CD4-positive, alpha-beta T cell treated with Interferon gamma for 1 hour (primary cell): ENCODE measurements at regions not wholly inside any gene's neighbourhood (a gene's known extent, or its start where the extent isn't known, plus 50 kb on each side); places are given as distances from the start of the nearest gene placed in this dataset.

ENCODE experiments used
- DNase-seq: peaks from one replicate; pipeline ENCODE4 v3.0.0-alpha.2; 2020

DNA sequence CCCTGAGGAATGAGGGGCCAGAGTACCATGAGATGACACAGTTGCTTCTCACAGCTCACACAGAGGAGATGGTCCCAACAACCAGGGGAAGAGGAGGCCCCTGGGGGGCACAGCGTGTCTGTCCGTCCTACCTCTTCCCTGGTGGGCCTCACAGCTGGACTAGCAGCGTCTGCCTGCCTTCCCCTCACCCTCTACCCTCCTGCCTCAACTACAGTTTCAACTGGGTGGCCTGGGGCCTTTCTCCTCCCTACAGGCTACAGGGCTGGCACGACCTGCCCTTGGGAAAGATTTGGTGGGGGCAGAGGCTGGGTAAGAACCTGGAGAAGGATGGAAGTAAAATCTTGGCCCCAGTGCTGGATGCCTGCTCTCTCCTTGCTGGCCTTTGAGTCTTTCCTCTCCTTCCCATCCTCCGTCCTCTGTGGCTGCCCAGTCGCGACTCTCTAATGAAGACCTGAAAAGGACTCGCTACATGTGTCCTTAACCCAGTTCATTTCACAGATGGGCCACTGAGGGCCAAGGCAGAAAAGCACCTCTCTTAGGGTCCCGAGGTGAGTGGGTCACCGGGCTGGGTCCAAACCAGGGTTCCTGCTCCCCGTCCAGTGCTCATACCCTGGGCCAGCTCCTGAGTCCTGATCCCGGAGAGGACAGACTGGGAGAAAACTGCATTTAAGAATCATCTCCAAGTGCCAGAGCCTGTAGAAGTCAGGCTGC lies 232.5 kb downstream of the BCL11B start:
- DNase-seq: no peak

DNA sequence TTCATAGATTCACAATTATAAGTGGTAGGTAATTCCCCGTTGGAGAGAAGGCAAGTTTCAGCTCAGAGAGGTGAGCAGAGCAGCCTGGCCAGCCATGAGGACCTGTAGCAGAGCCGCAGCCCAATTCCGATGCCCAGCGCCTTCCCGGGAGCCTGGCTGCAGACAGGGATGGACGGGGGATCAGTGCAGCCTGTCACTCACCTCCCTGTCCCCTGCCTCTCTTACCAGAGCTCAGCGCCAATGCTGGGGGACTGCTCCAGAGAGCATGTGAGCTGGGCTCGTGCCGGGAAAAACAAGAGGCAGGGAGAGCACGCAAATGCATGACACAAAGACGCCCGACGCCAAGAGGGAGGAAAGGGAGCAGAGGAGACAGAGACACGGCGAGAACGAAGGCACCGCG lies 231.9 kb downstream of the BCL11B start:
- no peak for DNase-seq

DNA sequence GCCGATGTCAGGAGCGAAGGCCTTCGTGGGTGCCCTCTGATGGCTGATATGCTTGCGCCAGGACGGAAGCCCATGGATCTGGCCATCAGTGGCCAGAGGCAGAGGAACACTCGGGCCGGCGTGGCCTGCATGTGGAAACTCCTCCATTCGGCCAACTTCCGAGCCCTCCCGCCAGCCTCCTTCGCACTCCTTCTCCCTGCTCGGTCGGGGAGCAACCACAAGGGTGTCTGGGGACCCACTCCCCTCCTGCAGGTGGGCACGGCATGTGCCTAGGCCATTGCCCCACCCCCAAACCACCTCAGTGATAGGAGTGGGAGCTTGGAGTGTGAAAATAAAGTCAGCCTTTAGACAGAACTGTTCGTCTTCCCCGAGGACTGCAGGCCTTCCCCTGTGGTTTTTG lies 231.3 kb downstream of the BCL11B start:
- no peak for DNase-seq

DNA sequence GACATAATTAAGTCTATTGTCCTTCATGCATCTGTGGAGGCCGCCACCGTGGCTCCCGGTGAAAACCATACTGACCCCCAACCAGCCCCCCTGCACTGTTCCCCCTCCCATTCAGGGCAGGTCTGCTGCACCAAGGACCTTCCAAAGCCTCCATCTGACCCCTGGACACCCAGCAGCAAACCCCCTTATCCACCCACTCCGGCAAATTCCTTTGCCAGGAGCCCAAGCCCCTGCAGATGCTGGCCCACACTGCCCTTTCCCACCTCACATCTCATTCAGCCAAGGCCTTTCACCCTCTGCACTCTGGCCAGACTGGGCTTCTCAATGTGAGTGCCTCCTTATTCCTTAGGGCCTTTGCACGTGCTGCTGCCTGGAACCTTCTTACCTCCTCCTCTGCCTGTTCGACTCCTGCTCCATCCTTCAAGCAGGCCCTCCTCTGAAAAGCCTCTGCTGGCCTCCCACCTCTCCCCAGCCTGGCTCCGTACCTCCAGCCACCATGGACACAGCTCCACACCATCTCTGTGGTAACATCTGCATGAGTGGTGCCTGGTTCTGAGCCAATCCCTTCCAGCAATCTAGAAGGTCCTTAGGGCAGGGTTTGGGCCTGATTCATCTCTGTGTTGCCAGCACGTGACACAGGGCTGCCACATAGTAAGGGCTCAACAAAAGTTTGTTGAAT lies 230.7 kb downstream of the BCL11B start:
- no peak for DNase-seq

DNA sequence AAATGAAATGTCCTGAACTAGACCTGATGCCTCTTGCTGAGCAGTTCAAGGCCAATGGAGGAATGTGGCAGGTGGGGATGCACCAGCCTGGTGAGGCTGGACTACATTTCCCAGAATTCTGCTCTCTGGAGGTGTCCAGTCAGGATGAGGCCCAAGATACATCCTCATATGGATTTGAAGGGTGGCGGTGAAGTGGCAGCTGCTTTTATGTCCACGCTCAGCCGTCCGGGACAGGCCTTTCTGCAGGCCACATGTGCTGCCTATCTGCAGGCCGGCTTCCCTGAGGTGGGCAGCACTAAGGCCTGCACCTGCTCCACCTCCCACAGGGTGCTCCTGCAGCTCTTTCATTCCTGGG lies 230.2 kb downstream of the BCL11B start:
- DNase-seq: no peak

DNA sequence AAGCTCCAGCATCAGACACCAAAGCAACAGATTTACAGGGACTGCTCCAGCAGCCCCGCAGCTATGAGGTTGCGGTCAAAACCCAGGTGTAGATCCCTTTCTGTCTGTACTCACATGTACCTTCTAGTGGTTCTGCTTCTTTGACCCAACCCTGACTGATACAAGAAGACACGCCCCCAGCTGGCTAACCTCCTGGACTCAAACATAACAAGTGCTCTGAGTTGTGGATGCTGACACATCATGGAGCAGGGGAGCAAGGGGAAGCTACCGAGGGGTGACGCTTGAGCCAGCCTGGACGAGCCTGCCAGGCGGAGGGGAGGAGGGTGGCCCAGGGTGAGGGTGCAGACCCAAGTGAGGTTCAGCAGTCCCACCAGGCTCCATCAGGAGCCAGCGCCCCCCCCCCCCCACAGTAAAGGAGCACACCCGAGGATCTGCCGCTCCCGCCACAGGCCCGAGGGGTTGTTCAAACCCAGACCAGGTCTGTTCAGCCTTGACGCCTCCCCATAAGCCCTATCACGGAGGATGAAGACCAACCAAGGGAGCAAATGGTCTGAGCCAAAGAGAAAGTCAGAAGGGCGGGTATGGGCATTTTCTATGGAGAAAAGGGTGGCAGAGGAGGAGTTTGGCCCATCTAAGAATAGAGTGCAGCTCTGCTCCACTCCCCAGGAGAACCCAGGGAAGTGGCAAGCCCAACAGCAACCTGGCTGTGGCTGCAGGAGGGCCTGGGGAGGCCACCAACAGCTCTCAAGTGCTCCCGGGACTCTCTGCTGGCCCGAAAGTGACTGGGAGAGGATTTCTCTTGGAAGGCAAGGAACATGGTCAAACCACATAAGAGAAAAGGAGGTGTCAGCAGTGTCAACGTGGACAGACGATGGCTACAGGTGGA lies 229.4 kb downstream of the BCL11B start:
- DNase-seq: no peak

DNA sequence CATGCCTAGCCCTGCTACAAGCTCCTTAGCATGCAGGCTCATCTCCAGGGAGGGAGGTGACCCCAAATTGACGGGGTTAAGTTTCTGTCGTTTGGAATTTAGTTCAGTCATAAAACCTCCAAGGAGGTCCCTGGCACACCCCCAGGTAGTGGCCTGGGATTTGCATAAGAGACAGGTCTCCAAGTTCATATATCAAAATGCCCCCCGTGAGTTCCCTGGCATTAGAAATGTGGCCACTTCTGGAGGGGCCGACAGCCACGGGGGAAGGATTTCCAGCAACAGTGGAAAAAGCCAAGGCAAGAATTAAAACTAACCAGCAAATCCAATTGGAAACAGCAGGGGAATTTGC lies 228.8 kb downstream of the BCL11B start:
- no peak for DNase-seq

DNA sequence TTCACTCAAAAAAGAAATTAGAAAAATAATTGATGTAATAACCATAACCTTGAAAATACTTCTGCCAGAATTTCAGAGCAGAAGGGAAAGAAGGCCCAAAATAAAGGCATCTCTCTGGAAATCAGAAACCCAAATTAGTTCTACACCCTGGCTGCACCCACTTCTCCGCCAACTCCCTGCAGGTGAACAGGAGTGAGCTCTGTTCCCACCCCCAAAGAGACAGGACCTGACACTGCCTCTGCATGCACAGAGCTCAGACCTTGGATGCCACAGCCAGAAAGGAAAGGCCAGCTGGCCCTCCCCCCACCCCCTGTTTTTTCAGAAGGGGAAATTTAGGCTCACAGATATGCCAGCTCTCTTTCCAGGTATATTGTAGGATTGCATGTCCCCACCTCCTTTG lies 228.2 kb downstream of the BCL11B start:
- no peak for DNase-seq

DNA sequence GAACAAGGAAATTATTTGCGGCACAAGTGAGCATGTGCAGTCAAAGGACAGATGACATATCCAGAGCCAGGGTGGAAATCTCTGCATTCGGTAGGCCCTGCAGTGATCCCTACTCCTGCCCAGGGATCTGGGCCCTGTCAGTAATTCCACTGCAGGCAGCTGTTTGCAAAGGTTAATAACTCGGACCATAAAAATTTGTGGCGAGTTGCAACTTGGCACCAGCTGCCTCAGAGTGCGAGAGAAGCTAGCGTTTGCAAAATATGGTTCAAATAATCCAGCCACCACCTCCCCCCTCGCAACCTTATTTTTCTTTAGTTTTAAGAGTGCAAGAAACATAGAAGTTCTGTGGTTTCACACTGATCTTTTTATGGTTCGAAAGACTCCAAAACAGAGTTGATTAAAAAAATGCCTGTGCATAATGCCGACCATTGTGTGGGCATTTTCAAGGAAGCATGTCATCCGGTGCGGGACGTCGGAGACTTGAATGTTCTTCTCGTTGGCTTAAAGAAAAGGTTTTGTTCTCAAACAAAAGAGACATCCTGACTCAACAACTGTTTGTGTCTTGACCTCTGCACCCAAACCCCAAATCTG lies 224.5 kb downstream of the BCL11B start:
- DNase-seq: no peak

DNA sequence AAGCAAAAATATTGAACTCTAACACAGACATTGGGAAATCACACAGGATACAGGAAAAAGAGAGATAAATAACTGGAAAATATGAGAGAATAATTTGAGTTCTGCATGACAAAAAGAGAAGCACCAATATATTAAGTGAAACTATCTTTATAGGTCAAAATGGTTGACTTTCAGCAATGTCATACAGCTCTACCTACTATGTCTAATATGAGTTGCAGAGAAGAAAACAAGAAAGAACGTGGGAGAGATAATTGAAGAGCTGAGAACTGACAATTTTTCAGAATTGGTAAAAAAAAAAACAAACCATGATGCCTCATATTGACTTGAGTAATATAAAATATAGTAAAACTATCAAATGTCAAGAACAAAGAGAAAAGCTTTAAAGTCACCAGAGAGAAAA lies 221.7 kb downstream of the BCL11B start:
- DNase-seq: no peak

DNA sequence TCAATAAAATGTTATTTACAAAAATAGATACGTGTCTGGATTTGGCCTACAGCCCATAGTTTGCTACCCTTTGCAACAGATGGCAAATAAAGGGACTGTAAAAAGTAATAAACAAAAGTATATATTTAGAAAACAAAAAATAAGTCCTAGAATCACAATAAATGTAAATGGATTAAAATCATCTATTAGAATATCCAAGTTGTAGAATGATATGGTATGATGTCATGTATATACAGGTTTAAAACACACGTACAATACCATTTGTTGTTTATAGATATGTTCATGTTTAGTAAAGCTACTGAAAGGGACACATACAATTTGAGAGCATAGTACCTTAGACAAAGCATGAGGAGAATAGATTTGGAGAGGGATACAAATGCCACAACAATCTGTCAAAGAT lies 219.5 kb downstream of the BCL11B start:
- no peak for DNase-seq

DNA sequence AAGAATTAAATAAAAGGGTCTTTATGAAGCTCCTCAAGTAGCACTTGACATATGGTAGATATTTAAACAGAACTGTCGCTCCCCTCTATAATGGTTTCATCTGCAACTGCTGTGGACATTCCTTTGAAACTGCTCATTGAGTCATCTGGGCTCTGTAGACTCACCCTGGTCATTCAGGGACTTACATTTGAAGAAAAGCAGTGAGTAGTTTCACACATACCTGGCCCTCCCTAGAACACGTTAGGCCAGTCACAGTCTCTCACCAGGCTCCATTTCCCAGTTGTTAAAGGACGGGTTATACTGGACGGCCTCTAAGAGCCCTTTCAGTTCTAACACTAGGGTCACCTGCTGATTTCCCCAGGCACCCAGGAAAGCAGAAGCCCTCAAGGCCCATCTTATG lies 217.0 kb downstream of the BCL11B start:
- no peak for DNase-seq

DNA sequence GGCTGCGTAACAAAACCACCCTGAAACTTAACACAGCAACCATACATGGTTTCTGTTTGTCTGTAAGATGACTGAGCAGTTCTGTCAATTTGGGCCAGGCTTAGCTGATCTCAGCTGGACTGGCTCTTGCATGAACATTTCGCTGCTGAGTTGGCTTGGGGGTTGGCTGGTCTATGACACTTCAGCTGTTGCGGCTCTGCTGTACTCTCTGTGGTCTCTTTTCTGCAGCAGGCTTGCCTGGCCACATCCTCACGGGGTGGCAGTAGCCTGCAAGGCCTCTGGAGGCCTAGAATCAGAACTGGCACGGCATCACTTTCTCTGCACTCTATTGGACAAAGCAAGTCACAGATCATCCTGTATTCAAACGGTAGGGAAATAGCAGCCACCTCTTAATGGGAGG lies 216.2 kb downstream of the BCL11B start:
- peak; percentile 47 for DNase-seq

DNA sequence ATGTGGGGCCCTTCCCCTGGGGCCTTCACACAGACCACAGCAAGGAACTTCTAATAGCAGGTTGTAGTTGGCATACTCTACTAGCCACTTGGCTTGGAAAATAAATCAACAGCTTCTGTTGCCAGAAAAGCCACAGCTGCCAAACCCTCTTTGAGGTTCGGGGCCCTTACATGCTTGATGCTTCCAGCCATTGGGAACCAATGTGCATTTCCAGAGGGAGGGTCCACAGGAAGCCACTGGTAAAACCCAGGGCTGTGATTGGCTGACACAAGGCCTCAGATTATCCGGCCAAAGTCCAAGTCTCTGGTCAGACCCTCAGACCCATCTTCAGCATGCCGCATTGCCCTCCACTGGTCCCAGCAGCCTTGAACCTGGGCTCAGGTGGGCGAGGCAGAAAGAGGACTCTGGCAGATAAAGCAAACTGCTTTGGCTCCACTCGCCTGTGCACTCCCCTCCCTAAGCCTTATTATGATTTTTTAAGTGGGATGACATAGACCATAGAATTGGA lies 214.4 kb downstream of the BCL11B start:
- no peak for DNase-seq

DNA sequence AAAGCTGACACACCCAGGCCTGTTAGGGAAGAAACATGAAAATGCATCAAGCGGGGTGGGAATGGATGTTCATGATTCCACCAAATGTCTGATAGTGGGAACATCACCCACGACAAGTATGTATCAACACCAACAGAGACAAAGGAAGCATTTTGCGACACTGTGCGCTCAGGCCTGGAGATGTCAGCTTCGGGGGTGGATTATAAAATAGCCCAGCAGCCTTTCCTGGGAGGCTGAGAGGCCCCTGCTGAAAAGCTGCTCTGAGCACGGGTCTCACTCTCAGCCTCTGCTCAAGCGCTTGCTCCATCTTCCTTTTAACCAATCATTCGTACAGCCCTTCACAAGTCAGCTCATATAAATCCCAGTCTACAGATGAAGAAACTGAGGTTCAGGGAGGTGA lies 213.5 kb downstream of the BCL11B start:
- no peak for DNase-seq

DNA sequence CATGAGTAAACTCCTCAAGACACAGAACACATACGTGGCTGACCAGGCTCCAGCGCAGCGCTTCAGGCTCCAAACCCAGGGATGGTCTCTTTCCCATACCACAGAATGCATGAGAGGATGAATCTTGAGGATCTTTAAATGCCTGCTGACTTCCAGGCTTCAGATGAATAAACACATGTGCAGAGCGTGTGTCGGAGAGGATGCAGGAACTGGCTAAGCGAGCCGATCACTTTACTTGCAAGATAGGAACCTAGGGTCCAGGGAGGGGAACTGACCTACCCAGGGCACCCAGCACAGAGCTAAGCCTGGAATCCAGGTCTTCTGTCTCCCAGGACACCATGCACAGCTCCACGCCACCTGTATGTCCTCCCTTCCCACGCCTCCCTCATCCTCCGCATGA lies 209.8 kb downstream of the BCL11B start:
- DNase-seq: no peak

DNA sequence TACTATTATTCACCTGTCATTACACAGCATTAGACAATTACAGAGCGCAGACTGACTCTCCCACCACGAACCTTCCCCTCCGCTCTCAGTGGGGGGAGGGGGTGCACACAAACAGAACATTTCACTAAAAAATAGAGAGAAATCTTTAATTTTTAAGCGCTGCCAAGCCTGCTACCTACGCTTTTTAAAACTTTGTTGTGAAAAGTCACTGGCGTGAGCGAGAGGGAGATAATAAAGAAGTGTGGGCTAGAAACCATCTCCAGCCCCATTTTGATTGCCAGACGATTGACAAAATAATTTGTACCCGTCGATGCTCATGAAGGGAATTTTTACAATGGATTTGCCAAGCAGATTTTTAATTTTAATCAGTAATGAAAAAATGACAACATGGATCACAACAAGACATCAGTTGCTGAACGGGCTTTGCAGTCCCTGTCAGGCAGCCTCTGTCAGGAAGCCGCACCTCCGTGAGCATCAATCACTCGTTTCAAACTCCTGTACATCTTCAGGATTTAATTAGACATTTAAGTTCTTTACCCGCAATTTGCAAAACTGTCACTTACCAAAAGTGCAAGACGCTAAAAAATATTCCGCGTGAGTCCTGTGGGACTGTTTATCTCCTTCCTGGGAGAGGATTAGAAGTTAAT lies 209.1 kb downstream of the BCL11B start:
- DNase-seq: no peak

DNA sequence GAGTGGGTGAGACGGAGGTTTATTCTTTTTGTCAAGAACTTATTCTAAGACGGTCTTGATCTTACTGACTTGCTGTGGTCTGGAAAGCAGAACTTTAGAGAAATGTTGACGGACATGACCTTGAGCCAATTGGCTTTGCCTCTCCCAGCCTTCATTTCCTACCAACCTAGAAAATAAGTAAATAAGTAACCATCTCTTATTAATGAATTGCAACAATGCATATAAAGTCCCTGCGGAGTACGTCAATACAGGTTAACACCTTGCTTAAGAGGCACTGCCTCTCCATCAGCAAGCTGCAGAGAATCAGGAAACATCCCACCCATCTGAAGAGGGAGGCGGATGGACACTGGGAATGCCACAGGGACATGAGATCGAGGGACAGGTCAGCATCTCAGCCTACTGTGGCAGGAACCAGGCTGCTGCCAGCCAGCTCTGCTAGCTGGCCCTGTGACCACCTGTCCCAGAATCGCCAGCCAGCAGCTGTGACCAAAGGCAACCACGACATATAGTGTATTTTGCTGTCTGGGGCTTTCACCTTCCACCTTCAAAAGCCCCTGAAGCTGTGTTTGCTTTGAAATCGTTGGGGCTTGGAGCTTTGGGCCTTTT lies 208.3 kb downstream of the BCL11B start:
- no peak for DNase-seq

DNA sequence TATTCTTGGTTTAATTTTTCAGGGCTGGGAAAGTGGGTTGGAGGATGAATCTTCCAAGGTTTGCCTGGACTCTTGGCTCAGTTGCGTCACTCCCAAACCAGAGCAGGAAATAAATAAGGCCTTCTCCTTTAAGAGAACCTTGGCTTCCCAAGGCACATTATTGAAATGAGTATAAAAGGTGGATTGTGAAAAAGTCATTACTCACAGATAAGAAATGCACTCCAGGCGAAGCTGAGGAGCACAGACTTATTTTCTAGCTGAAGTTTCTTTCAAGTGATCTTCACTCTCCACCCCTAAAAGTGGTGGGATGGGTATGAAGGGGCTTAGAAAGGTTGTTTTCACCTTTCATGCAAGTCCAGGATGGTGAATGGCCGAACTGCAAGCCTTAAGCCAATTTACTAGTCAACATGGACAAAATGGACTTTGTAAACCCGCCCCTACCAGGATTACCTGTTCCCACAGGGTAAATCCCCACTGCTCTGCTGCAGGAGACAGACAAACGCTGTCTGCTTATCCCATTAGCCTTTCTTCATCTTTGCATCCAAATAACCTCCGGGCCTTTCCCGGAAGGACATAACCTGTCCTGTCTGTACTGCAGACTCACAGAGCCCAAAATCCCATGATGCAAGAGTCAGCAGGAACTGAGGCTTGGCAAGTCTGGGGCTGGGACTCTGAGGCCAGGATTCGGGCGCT lies 207.6 kb downstream of the BCL11B start:
- DNase-seq: no peak

DNA sequence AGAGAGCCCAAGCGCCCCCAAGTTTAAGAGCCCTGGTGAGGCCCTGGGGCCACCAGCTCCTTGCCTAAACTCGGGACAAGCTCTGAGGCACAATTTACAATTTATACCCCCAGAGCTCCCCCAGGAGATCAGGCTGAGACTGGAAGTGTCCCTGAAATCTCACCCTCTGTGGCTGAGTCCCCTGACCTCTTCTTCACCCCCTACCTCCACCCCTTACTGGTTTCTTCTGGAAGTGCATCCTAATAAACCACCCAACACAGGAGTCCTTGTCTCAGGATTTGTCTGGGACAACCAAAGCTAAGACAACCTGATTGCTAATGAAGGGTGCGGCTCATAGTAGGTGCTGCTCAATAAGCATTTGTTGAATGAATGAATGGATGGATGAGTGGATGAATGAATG lies 206.4 kb downstream of the BCL11B start:
- no peak for DNase-seq

DNA sequence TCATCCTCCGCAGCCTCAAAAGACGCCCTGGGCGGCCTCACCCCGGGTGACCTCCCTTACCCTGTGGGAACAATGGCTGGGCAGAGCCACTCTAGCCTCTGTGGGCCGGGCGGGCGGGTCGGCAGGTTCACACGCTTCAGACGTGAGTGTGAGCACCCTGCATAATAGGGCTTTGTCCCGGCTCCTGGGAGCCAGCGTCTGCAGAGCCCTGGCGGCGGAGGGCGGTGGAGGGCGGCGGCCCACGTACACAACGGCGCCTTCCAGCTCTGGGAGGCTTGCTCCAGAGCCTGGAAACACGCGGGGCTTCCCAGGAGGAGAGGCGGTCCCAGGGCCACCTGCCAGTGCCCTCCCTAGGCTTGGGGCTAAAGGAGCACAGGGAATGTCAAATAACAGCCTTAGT lies 205.6 kb downstream of the BCL11B start:
- no peak for DNase-seq
